ENCODE measurements at regions not wholly inside any gene's neighbourhood (a gene's known extent, or its start where the extent isn't known, plus 50 kb on each side); places are given as distances from the start of the nearest gene placed in this dataset.

DNA sequence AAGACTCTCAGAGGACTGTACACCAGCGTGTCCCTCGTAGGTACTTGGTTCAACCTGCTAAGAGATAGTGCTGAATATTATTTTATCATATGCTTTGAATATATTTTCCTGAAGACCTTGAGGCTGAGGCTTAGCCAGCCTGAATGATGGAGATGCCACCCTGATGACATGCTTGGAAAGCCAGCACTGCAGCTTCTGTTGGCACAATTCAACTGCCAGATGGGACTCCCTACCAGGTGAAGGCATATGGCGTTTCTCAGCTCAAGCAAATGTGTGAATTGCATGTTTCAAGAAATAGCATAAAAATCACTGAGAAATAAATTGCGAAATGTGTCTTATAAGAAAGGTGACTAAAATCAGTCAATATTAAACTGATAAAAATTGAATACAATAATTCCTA lies 228.1 kb upstream of the CST7 start:
- TF ChIP-seq SP2 (tag by site-specific recombination; IDR thresholded peaks at IDR 0.05) (no peak), ZNF514 (tag by site-specific recombination; IDR thresholded peaks at IDR 0.05) (no peak), ZNF121 (tag by site-specific recombination; IDR thresholded peaks at IDR 0.05) (no peak), ZNF530 (tag by site-specific recombination; IDR thresholded peaks at IDR 0.05; ENCODE audit: low read depth) (no peak), ZNF248 (tag by site-specific recombination; IDR thresholded peaks at IDR 0.05) (no peak), ZBTB17 (tag by site-specific recombination; IDR thresholded peaks at IDR 0.05) (no peak), ZNF747 (tag by site-specific recombination; IDR thresholded peaks at IDR 0.05) (no peak), ZEB2 (tag by site-specific recombination; IDR thresholded peaks at IDR 0.05) (no peak), EGR2 (tag by site-specific recombination; IDR thresholded peaks at IDR 0.05; ENCODE audit: low read depth) (no peak), BCL11B (tag by site-specific recombination; IDR thresholded peaks at IDR 0.05; ENCODE audit: low read depth) (no peak)
- TF ChIP-seq, protein P1, sequence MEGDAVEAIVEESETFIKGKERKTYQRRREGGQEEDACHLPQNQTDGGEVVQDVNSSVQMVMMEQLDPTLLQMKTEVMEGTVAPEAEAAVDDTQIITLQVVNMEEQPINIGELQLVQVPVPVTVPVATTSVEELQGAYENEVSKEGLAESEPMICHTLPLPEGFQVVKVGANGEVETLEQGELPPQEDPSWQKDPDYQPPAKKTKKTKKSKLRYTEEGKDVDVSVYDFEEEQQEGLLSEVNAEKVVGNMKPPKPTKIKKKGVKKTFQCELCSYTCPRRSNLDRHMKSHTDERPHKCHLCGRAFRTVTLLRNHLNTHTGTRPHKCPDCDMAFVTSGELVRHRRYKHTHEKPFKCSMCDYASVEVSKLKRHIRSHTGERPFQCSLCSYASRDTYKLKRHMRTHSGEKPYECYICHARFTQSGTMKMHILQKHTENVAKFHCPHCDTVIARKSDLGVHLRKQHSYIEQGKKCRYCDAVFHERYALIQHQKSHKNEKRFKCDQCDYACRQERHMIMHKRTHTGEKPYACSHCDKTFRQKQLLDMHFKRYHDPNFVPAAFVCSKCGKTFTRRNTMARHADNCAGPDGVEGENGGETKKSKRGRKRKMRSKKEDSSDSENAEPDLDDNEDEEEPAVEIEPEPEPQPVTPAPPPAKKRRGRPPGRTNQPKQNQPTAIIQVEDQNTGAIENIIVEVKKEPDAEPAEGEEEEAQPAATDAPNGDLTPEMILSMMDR (tag by site-specific recombination; IDR thresholded peaks at IDR 0.05): no peak
- TF ChIP-seq, protein P2, sequence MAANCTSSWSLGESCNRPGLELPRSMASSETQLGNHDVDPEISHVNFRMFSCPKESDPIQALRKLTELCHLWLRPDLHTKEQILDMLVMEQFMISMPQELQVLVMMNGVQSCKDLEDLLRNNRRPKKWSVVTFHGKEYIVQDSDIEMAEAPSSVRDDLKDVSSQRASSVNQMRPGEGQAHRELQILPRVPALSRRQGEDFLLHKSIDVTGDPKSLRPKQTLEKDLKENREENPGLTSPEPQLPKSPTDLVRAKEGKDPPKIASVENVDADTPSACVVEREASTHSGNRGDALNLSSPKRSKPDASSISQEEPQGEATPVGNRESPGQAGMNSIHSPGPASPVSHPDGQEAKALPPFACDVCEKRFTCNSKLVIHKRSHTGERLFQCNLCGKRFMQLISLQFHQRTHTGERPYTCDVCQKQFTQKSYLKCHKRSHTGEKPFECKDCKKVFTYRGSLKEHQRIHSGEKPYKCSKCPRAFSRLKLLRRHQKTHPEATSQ (tag by site-specific recombination; IDR thresholded peaks at IDR 0.05): no peak
- TF ChIP-seq, protein P3, sequence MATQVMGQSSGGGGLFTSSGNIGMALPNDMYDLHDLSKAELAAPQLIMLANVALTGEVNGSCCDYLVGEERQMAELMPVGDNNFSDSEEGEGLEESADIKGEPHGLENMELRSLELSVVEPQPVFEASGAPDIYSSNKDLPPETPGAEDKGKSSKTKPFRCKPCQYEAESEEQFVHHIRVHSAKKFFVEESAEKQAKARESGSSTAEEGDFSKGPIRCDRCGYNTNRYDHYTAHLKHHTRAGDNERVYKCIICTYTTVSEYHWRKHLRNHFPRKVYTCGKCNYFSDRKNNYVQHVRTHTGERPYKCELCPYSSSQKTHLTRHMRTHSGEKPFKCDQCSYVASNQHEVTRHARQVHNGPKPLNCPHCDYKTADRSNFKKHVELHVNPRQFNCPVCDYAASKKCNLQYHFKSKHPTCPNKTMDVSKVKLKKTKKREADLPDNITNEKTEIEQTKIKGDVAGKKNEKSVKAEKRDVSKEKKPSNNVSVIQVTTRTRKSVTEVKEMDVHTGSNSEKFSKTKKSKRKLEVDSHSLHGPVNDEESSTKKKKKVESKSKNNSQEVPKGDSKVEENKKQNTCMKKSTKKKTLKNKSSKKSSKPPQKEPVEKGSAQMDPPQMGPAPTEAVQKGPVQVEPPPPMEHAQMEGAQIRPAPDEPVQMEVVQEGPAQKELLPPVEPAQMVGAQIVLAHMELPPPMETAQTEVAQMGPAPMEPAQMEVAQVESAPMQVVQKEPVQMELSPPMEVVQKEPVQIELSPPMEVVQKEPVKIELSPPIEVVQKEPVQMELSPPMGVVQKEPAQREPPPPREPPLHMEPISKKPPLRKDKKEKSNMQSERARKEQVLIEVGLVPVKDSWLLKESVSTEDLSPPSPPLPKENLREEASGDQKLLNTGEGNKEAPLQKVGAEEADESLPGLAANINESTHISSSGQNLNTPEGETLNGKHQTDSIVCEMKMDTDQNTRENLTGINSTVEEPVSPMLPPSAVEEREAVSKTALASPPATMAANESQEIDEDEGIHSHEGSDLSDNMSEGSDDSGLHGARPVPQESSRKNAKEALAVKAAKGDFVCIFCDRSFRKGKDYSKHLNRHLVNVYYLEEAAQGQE (tag by site-specific recombination; IDR thresholded peaks at IDR 0.05): no peak
